ENCODE measurements at regions not wholly inside any gene's neighbourhood (a gene's known extent, or its start where the extent isn't known, plus 50 kb on each side); places are given as distances from the start of the nearest gene placed in this dataset.

DNA sequence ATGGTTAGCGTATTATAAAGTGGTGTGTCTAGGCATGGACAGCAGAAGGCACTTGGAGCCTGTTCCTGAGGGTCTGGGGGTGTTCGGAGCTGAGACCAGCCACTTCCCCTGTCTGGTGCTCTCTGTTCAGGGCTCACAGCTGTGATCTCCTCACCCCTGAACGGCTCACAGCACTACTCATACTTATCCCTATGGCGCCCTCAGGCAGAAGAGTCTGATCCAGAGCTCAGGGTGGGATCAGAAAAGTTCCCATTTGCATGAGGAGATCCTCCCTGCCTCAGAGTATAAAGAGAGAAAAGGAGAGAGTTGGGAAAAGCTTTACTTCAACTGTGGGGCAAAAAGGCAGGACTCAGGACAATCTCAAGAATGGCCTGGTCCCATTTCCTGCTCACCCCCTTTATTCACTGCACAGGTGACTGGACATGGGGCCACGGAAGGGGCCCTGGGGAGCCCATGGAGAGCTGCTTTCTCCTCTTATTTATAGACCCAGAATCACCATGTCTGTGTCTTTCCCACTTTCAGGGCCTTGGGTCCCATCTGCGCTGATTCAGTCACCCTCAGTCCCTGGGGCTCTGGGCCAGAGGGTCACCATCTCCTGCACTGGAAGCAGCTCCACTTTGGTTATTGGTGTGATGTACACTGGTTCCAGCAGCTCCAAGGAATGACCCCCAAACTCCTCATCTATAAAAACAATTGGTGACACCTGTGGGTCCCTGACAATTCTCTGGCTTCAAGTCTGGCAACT, 97.0 kb upstream of the TOP3B start:
- peaks cover 0 to 26% (median 0%) of the 10 kb centered on the region in 3 donors for H3K27me3 ChIP-seq (ENCODE audit: insufficient read depth in 3 of 3, low read length in 2 of 3)
- WGBS, 3 donors = 73 to 80% (median 75%) methylated on average over 6 of the region's 6 CpGs
- no peaks in the 10 kb centered on the region for H3K36me3 ChIP-seq (ENCODE audit: insufficient read depth in 1 of 2, low read depth in 1 of 2)
- no peaks in the 10 kb centered on the region for H3K9me3 ChIP-seq
- DNase-seq = no peak
- TF ChIP-seq CTCF (IDR thresholded peaks at IDR 0.05) = no peak
- no peak overlapping the region for H3K27ac ChIP-seq
- no peak for ATAC-seq
- H3K4me1 ChIP-seq = no peaks in the 10 kb centered on the region
- H3K4me3 ChIP-seq = no peak overlapping the region
- intact Hi-C loops (cut with DNase I) = no loop called here

GRCh38 chr22:22078329-22078728, 95.7 kb upstream of the TOP3B start:
- TF ChIP-seq CTCF (IDR thresholded peaks at IDR 0.05) = no peak
- H3K4me3 ChIP-seq = no peak overlapping the region
- H3K36me3 ChIP-seq (ENCODE audit: insufficient read depth in 1 of 2, low read depth in 1 of 2) = no peaks in the 10 kb centered on the region
- 0 to 63% (median 53%) methylated on average over 1 of the region's 1 CpG for WGBS, 3 donors
- intact Hi-C loops (cut with DNase I) = no loop called here
- ATAC-seq (no peak), DNase-seq (no peak)
- H3K27me3 ChIP-seq (ENCODE audit: insufficient read depth in 3 of 3, low read length in 2 of 3) = peaks cover 0 to 23% (median 0%) of the 10 kb centered on the region in 3 donors
- no peaks in the 10 kb centered on the region for H3K9me3 ChIP-seq
- H3K27ac ChIP-seq = no peak overlapping the region
- H3K4me1 ChIP-seq = no peaks in the 10 kb centered on the region

DNA sequence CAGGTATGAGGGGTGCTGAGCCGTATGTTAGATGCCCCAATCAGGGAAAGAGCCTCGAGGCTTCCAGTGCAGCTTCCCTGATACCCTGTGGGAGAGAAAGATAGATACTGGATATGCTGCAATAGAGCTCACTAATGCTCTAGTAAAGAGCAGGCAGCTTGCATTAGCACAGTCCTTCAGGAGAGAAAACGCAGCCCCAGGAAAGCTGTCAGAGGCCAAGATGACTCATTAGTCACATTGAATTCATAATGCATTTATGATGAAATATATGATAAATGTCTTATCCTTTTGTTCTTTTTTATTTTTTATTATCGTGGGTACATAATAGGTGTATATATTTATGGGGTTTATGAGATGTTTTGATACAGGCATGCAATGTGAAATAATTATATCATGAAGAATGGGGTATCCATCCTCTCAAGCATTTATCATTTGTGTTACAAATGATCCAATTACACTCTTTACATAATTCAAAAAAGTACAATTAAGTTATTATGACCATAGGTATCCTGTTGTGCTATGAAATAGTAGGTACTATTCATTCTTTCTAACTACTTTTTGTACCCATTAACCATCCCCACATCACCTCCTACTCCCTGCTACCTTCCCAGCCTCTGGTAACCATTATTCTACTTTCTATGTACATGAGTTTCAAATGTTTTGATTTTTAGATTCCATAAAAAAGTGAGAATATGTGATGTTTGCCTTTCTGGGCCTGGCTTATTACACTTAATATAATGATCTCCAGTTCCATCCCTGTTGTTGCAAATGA, 94.5 kb upstream of the TOP3B start:
- Histone ChIP-seq H3K27me3 (ENCODE audit: insufficient read depth in 3 of 3, low read length in 2 of 3) (peaks cover 0 to 17% (median 0%) of the 10 kb centered on the region in 3 donors), H3K4me1 (no peaks in the 10 kb centered on the region), H3K27ac (no peak overlapping the region), H3K36me3 (ENCODE audit: insufficient read depth in 1 of 2, low read depth in 1 of 2) (no peaks in the 10 kb centered on the region), H3K4me3 (no peak overlapping the region), H3K9me3 (no peaks in the 10 kb centered on the region)
- 63 to 71% (median 68%) methylated on average over 4 of the region's 4 CpGs for WGBS, 3 donors
- intact Hi-C loops (cut with DNase I) = no loop called here
- TF ChIP-seq CTCF (IDR thresholded peaks at IDR 0.05) = no peak
- no peak for ATAC-seq
- DNase-seq = no peak

DNA sequence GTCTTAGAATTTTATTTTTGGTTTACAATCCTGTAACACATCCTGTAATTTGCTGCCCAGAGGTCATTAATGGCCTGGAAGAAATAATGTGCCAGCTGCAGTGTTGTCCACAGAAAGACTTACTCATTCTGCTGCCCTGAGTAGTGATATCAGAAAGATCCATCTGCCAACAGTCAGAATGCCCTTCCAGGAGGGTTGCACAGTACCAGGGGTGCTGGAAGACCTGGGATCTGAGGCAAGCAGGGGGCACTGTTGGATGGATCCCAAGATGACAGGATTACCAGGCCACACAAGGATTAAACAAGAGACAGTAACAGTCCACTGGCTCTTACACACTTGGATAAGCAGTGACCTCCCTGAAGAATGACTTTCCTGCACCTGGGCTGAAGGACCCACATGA, 93.8 kb upstream of the TOP3B start:
- DNase-seq (no peak), ATAC-seq (no peak)
- Histone ChIP-seq H3K9me3 (no peaks in the 10 kb centered on the region), H3K4me1 (no peaks in the 10 kb centered on the region), H3K27me3 (ENCODE audit: insufficient read depth in 3 of 3, low read length in 2 of 3) (peaks cover 0 to 12% (median 0%) of the 10 kb centered on the region in 3 donors), H3K4me3 (no peak overlapping the region), H3K36me3 (ENCODE audit: insufficient read depth in 1 of 2, low read depth in 1 of 2) (no peaks in the 10 kb centered on the region), H3K27ac (no peak overlapping the region)
- intact Hi-C loops (cut with DNase I) = no loop called here
- TF ChIP-seq CTCF (IDR thresholded peaks at IDR 0.05) = no peak

All from psoas muscle (tissue), 7 donors.